Suppressor macrophage treated with lipopolysaccharide for 4 hours (primary cell): ENCODE measurements at regions not wholly inside any gene's neighbourhood (a gene's known extent, or its start where the extent isn't known, plus 50 kb on each side); places are given as distances from the start of the nearest gene placed in this dataset.
"Not testable (repeated sequence)": the region's sequence is repeated elsewhere in the genome, so short reads cannot be mapped to it uniquely, and the experiment has no call there.

Source experiments
- DNase-seq: peaks from one replicate; pipeline ENCODE4 v3.0.0-alpha.2; 2020

GRCh38 chr9:41016699-41017098 is 111.8 kb downstream of the FOXD4L6 start:
- not testable (repeated sequence) for DNase-seq

GRCh38 chr9:40999952-41000700 is 128.4 kb downstream of the FOXD4L6 start:
- not testable (repeated sequence) for DNase-seq

GRCh38 chr9:40995490-40995889 is 133.0 kb downstream of the FOXD4L6 start:
- DNase-seq = not testable (repeated sequence)

- peak; percentile 63 for DNase-seq
Observed at GRCh38 chr9:40993842-40994241, 134.6 kb downstream of the FOXD4L6 start.

GRCh38 chr9:40993375-40993774 is 135.1 kb downstream of the FOXD4L6 start:
- not testable (repeated sequence) for DNase-seq

GRCh38 chr9:40992472-40992821 is 136.0 kb downstream of the FOXD4L6 start:
- peak; percentile 43 for DNase-seq

GRCh38 chr9:40991741-40992471 is 136.6 kb downstream of the FOXD4L6 start:
- peak; percentile 99 for DNase-seq

- DNase-seq = not testable (repeated sequence)
Observed at GRCh38 chr9:40991100-40991740, 137.3 kb downstream of the FOXD4L6 start.

- DNase-seq = not testable (repeated sequence)
Observed at GRCh38 chr9:40986332-40986731, 142.1 kb downstream of the FOXD4L6 start.

- DNase-seq = not testable (repeated sequence)
Observed at GRCh38 chr9:40975351-40975750, 153.1 kb downstream of the FOXD4L6 start.

- DNase-seq = not testable (repeated sequence)
Observed at GRCh38 chr9:40974912-40975311, 153.6 kb downstream of the FOXD4L6 start.

- not testable (repeated sequence) for DNase-seq
Observed at GRCh38 chr9:40971773-40972172, 156.7 kb downstream of the FOXD4L6 start.

GRCh38 chr9:40970340-40970739 is 158.1 kb downstream of the FOXD4L6 start:
- not testable (repeated sequence) for DNase-seq

GRCh38 chr9:40962461-40962860 is 166.0 kb downstream of the FOXD4L6 start:
- DNase-seq = not testable (repeated sequence)

- not testable (repeated sequence) for DNase-seq
Observed at GRCh38 chr9:40951876-40952494, 176.5 kb downstream of the FOXD4L6 start.

- DNase-seq = not testable (repeated sequence)
Observed at GRCh38 chr9:40946228-40946627, 182.3 kb downstream of the FOXD4L6 start.

GRCh38 chr9:40942730-40943129 is 185.8 kb downstream of the FOXD4L6 start:
- DNase-seq = not testable (repeated sequence)

- not testable (repeated sequence) for DNase-seq
Observed at GRCh38 chr9:40939888-40940209, 188.6 kb downstream of the FOXD4L6 start.

GRCh38 chr9:40939201-40939887 is 189.1 kb downstream of the FOXD4L6 start:
- DNase-seq = not testable (repeated sequence)

- DNase-seq = no peak
Observed at GRCh38 chr9:40935336-40935735, 193.1 kb downstream of the FOXD4L6 start.

- DNase-seq = not testable (repeated sequence)
Observed at GRCh38 chr9:40934480-40934879, 194.0 kb downstream of the FOXD4L6 start.

- DNase-seq = not testable (repeated sequence)
Observed at GRCh38 chr9:40930426-40930825, 198.1 kb downstream of the FOXD4L6 start.

- not testable (repeated sequence) for DNase-seq
Observed at GRCh38 chr9:40929488-40929845, 199.0 kb downstream of the FOXD4L6 start.
